A549 (cell line): ENCODE measurements at regions not wholly inside any gene's neighbourhood (a gene's known extent, or its start where the extent isn't known, plus 50 kb on each side); places are given as distances from the start of the nearest gene placed in this dataset.

Source experiments
- CTCF ChIP-seq: fragments of >200 bp; sonication (Bioruptor Twin); formaldehyde crosslinking; IDR thresholded peaks from 3 replicates; pipeline ENCODE4 v1.5.1; 2016
- HDAC2 ChIP-seq: fragments of 200-600 bp; sonication (generic); IDR thresholded peaks from 2 replicates; pipeline ENCODE4 v1.6.1; 2016
- NPAS2 ChIP-seq: fragments of 250-450 bp; sonication (Bioruptor Pico); IDR thresholded peaks from 2 replicates; pipeline ENCODE4 v1.8.0; 2022; ENCODE audit warnings: mild to moderate bottlenecking, moderate library complexity, borderline replicate concordance
- PBX3 ChIP-seq: IDR thresholded peaks from 2 replicates; pipeline ENCODE4 v1.6.1; 2012
- POLR2A ChIP-seq: IDR thresholded peaks from 2 replicates; pipeline ENCODE4 v1.6.1; 2012; ENCODE audit warnings: mild to moderate bottlenecking, low read length
- RAD21 ChIP-seq, 2 experiments: fragments of >200 bp in 1 of 2; sonication (Bioruptor Twin) in 1 of 2; formaldehyde crosslinking in 1 of 2; IDR thresholded peaks in 1 of 2; conservative IDR thresholded peaks in 1 of 2; 2 replicates in 1 of 2; 3 replicates in 1 of 2; pipeline ENCODE4 v1.6.1; 2012 to 2018; ENCODE audit warnings: inconsistent platforms in 1 of 2
- SMC3 ChIP-seq: fragments of >200 bp; sonication (Bioruptor Twin); formaldehyde crosslinking; IDR thresholded peaks from 3 replicates; pipeline ENCODE4 v1.6.1; 2018; ENCODE audit warnings: inconsistent platforms
- USF2 ChIP-seq: fragments of 450-650 bp; IDR thresholded peaks from 2 replicates; pipeline ENCODE4 v1.6.1; 2014; ENCODE audit warnings: antibody characterized with exemption
- ZFP36 ChIP-seq: fragments of 450-650 bp; IDR thresholded peaks from 2 replicates; pipeline ENCODE4 v1.6.1; 2014; ENCODE audit warnings: borderline replicate concordance; ENCODE audit not compliant: partially characterized antibody
- TF ChIP-seq, protein P1 (sequence below): fragments of 200-600 bp; sonication (generic); IDR thresholded peaks from 2 replicates; pipeline ENCODE4 v1.6.1; 2016; ENCODE audit warnings: antibody characterized with exemption, mild to moderate bottlenecking, moderate library complexity

GRCh38 chr2:163990101-163990500, 254.3 kb upstream of the FIGN start:
- TF ChIP-seq POLR2A (no peak), CTCF (no peak), ZFP36 (no peak), NPAS2 (CRISPR knock-in tag) (no peak), SMC3 (no peak), HDAC2 (no peak), RAD21 (conservative IDR thresholded peaks at IDR 0.05 in 1 of 2, IDR thresholded peaks at IDR 0.05 in 1 of 2) (no peak), PBX3 (no peak), USF2 (no peak)
- TF ChIP-seq, protein P1, sequence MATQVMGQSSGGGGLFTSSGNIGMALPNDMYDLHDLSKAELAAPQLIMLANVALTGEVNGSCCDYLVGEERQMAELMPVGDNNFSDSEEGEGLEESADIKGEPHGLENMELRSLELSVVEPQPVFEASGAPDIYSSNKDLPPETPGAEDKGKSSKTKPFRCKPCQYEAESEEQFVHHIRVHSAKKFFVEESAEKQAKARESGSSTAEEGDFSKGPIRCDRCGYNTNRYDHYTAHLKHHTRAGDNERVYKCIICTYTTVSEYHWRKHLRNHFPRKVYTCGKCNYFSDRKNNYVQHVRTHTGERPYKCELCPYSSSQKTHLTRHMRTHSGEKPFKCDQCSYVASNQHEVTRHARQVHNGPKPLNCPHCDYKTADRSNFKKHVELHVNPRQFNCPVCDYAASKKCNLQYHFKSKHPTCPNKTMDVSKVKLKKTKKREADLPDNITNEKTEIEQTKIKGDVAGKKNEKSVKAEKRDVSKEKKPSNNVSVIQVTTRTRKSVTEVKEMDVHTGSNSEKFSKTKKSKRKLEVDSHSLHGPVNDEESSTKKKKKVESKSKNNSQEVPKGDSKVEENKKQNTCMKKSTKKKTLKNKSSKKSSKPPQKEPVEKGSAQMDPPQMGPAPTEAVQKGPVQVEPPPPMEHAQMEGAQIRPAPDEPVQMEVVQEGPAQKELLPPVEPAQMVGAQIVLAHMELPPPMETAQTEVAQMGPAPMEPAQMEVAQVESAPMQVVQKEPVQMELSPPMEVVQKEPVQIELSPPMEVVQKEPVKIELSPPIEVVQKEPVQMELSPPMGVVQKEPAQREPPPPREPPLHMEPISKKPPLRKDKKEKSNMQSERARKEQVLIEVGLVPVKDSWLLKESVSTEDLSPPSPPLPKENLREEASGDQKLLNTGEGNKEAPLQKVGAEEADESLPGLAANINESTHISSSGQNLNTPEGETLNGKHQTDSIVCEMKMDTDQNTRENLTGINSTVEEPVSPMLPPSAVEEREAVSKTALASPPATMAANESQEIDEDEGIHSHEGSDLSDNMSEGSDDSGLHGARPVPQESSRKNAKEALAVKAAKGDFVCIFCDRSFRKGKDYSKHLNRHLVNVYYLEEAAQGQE = no peak
